HCT116 (cell line): ENCODE measurements at regions not wholly inside any gene's neighbourhood (a gene's known extent, or its start where the extent isn't known, plus 50 kb on each side); places are given as distances from the start of the nearest gene placed in this dataset.
"Not testable (repeated sequence)": the region's sequence is repeated elsewhere in the genome, so short reads cannot be mapped to it uniquely, and the experiment has no call there.

ENCODE experiments used
- ATAC-seq: fragments of 200-7000 bp; cut with Tn5 transposase; 2 replicates; pipeline ENCODE4 v1.9.1; 2020; ENCODE audit warnings: mild to moderate bottlenecking, moderate library complexity
- BruUV-seq: library from RNA; stranded (reverse); fragments of 400-500 nt; replicated peaks from 2 replicates; lab custom pipeline; 2021; lab: Mats Ljungman, UMichigan
- CTCF ChIA-PET: fragments of 300-600 bp; sonication (Branson Sonifier 250); formaldehyde crosslinking; loops from one replicate; lab custom pipeline; 2021; ENCODE audit warnings: antibody characterized with exemption; lab: Charles Lee
- POLR2A ChIA-PET: fragments of 300-600, 350-600 bp; sonication (Branson Sonifier 250); formaldehyde crosslinking; loops from one replicate; lab custom pipeline; 2021; ENCODE audit warnings: antibody characterized with exemption; lab: Charles Lee
- RAD21 ChIA-PET, 2 experiments: fragments of 300-600 bp; sonication (Branson Sonifier 250); formaldehyde crosslinking; loops; one replicate each; lab custom pipeline; 2023; ENCODE audit warnings: low total read pairs in 2 of 2; ENCODE audit not compliant: uncharacterized antibody in 2 of 2, unreplicated experiment in 2 of 2, low non-redundant PET in 1 of 2; lab: Charles Lee
- DNase-seq: peaks from one replicate; pipeline ENCODE4 v3.0.0-alpha.2; 2010; ENCODE audit warnings: low read depth, low spot score
- H2AFZ ChIP-seq: fragments of 200-600 bp; shearing (Covaris generic), sonication (generic); 2 replicates; pipeline ENCODE4 v1.6.1; 2017; ENCODE audit warnings: low read depth, mixed run types, mixed read lengths, antibody characterized with exemption, low read length; ENCODE audit not compliant: poor library complexity, severe bottlenecking
- H3K27ac ChIP-seq: 2 replicates; pipeline ENCODE4 v1.5.1; 2012; ENCODE audit warnings: low read depth, low read length
- H3K27me3 ChIP-seq: fragments of 200-600 bp; sonication (generic); 2 replicates; pipeline ENCODE4 v1.6.1; 2016; ENCODE audit warnings: mixed run types, low read length, mixed read lengths; ENCODE audit not compliant: insufficient read depth
- H3K36me3 ChIP-seq, 2 experiments: fragments of 200-500 bp in 1 of 2; fragments of 200-600 bp in 1 of 2; sonication (Bioruptor generic) in 1 of 2; sonication (generic) in 1 of 2; 2 replicates each; pipeline versions ENCODE4 v1.5.1 to v1.6.1; 2014 to 2016; ENCODE audit warnings: low read length in 2 of 2, inconsistent platforms in 1 of 2, mixed read lengths in 1 of 2, mixed run types in 1 of 2; ENCODE audit not compliant: insufficient read depth in 2 of 2, control insufficient read depth in 1 of 2
- H3K4me1 ChIP-seq, 2 experiments: fragments of 200-600 bp in 1 of 2; sonication (generic) in 1 of 2; 2 replicates each; pipeline versions ENCODE4 v1.5.1 to v1.6.1; 2012 to 2017; ENCODE audit warnings: low read length in 2 of 2, inconsistent platforms in 1 of 2, mild to moderate bottlenecking in 1 of 2, mixed read lengths in 1 of 2, mixed run types in 1 of 2, moderate library complexity in 1 of 2; ENCODE audit not compliant: insufficient read depth in 2 of 2, control insufficient read depth in 1 of 2
- H3K4me2 ChIP-seq: fragments of 200-600 bp; sonication (generic); 2 replicates; pipeline ENCODE4 v1.6.1; 2017; ENCODE audit warnings: mixed run types, low read length, mixed read lengths
- H3K4me3 ChIP-seq, 2 experiments: fragments of 200-600 bp in 1 of 2; sonication (generic) in 1 of 2; replicated peaks in 1 of 2; 2 replicates each; pipeline ENCODE4 v1.5.1; 2011 to 2016; ENCODE audit warnings: low read length in 2 of 2, control low read depth in 1 of 2, low read depth in 1 of 2, mild to moderate bottlenecking in 1 of 2, mixed read lengths in 1 of 2, mixed run types in 1 of 2
- H3K79me2 ChIP-seq: fragments of 200-600 bp; sonication (generic); 2 replicates; pipeline ENCODE4 v1.6.1; 2017; ENCODE audit warnings: mild to moderate bottlenecking, mixed run types, low read length, moderate library complexity, mixed read lengths; ENCODE audit not compliant: insufficient read depth
- H3K9ac ChIP-seq: fragments of 200-600 bp; sonication (generic); 2 replicates; pipeline ENCODE4 v1.6.1; 2016; ENCODE audit warnings: low read length, mixed read lengths
- H3K9me2 ChIP-seq: fragments of 200-600 bp; sonication (generic), shearing (Covaris generic); 2 replicates; pipeline ENCODE4 v1.6.1; 2017; ENCODE audit warnings: mixed run types, mild to moderate bottlenecking, moderate library complexity; ENCODE audit not compliant: insufficient read depth
- H3K9me3 ChIP-seq, 2 experiments: fragments of 200-500 bp in 1 of 2; fragments of 200-600 bp in 1 of 2; sonication (Bioruptor generic) in 1 of 2; sonication (generic) in 1 of 2; 2 replicates each; pipeline ENCODE4 v1.6.1; 2014 to 2017; ENCODE audit warnings: low read length in 2 of 2, mixed read lengths in 2 of 2, inconsistent platforms in 1 of 2, low read depth in 1 of 2, mild to moderate bottlenecking in 1 of 2, mixed run types in 1 of 2, moderate library complexity in 1 of 2; ENCODE audit not compliant: control insufficient read depth in 1 of 2, insufficient read depth in 1 of 2
- H4K20me1 ChIP-seq: fragments of 200-600 bp; sonication (generic), shearing (Covaris generic); 2 replicates; pipeline ENCODE4 v1.6.1; 2017; ENCODE audit warnings: mixed run types, mild to moderate bottlenecking, moderate library complexity; ENCODE audit not compliant: insufficient read depth
- CEBPB ChIP-seq: IDR thresholded peaks from 2 replicates; pipeline ENCODE4 v1.6.1; 2012; ENCODE audit warnings: low read depth
- CTCF ChIP-seq, 3 experiments: fragments of 200-600 bp in 1 of 3; sonication (generic) in 1 of 3; IDR thresholded peaks in 2 of 3; conservative IDR thresholded peaks in 1 of 3; 2 replicates each; pipeline ENCODE4 v1.5.1; 2012 to 2017; ENCODE audit warnings: low read depth in 2 of 3, low read length in 2 of 3, antibody characterized with exemption in 1 of 3, borderline replicate concordance in 1 of 3, control low read depth in 1 of 3, mild to moderate bottlenecking in 1 of 3, mixed read lengths in 1 of 3, mixed run types in 1 of 3, moderate library complexity in 1 of 3; ENCODE audit not compliant: insufficient read depth in 1 of 3
- EZH2 ChIP-seq: fragments of 200-600 bp; sonication (generic); IDR thresholded peaks from 2 replicates; pipeline ENCODE4 v1.6.1; 2017; ENCODE audit warnings: antibody characterized with exemption, mixed run types
- JUND ChIP-seq: IDR thresholded peaks from 2 replicates; pipeline ENCODE4 v1.6.1; 2012
- MAX ChIP-seq: IDR thresholded peaks from 2 replicates; pipeline ENCODE4 v1.6.1; 2012
- RAD21 ChIP-seq: IDR thresholded peaks from 2 replicates; pipeline ENCODE4 v1.6.1; 2012; ENCODE audit warnings: low read depth, mild to moderate bottlenecking
- SIN3A ChIP-seq: IDR thresholded peaks from 2 replicates; pipeline ENCODE4 v1.6.1; 2012; ENCODE audit warnings: low read depth
- SP1 ChIP-seq: IDR thresholded peaks from 2 replicates; pipeline ENCODE4 v1.6.1; 2012; ENCODE audit warnings: low read depth
- SRF ChIP-seq: IDR thresholded peaks from 2 replicates; pipeline ENCODE4 v1.6.1; 2012; ENCODE audit warnings: low read depth
- TCF7L2 ChIP-seq: IDR thresholded peaks from 2 replicates; pipeline ENCODE4 v1.7.0; 2011; ENCODE audit warnings: borderline replicate concordance, inconsistent platforms; ENCODE audit not compliant: insufficient read depth, insufficient read length; ENCODE audit errors: extremely low read depth
- ZBTB33 ChIP-seq: IDR thresholded peaks from 2 replicates; pipeline ENCODE4 v1.6.1; 2011; ENCODE audit warnings: mild to moderate bottlenecking, low read length, moderate library complexity; ENCODE audit not compliant: insufficient replicate concordance; ENCODE audit errors: extremely low read depth
- ZFX ChIP-seq: fragments of 450-650 bp; IDR thresholded peaks from 2 replicates; pipeline ENCODE4 v1.6.1; 2017
- intact Hi-C: fragments of 100-400 bp; cut with micrococcal nuclease; formaldehyde crosslinking; loops from 2 replicates; pipeline ENCODE4 v1.10.0; 2022

GRCh38 chr4:115949974-115950743 lies 836.7 kb upstream of the NDST4 start:
- intact Hi-C loops, H3K79me2 ChIP-seq, H3K9me3 ChIP-seq, H3K36me3 ChIP-seq, DNase-seq, CTCF ChIA-PET, H3K27me3 ChIP-seq, H3K9me2 ChIP-seq, H3K27ac ChIP-seq, RAD21 ChIA-PET, H3K4me3 ChIP-seq, H4K20me1 ChIP-seq, H3K9ac ChIP-seq, POLR2A ChIA-PET, H3K4me2 ChIP-seq, BruUV-seq, H2AFZ ChIP-seq, H3K4me1 ChIP-seq, ATAC-seq: not testable (repeated sequence)

GRCh38 chr4:115945026-115945425 lies 831.6 kb upstream of the NDST4 start:
- intact Hi-C loops: no loop called here
- POLR2A ChIA-PET: no interaction called here
- Histone ChIP-seq H3K27ac (no peak overlapping the region), H3K9me3 (no peaks in the 10 kb centered on the region), H3K79me2 (no peaks in the 10 kb centered on the region), H2AFZ (no peak overlapping the region), H3K36me3 (no peaks in the 10 kb centered on the region), H3K4me3 (no peak overlapping the region), H3K9me2 (0 out of 2 replicates have a peak, but pooled peaks cover 2% of the 10 kb centered on the region), H3K4me1 (no peaks in the 10 kb centered on the region), H4K20me1 (no peaks in the 10 kb centered on the region)
- BruUV-seq: no TSS peak
- RAD21 ChIA-PET: no interaction called here
- ATAC-seq: no peak
- TF ChIP-seq CEBPB (no peak), RAD21 (no peak), JUND (no peak), SRF (no peak), ZBTB33 (no peak), ZFX (no peak), TCF7L2 (no peak), CTCF (IDR thresholded peaks at IDR 0.05 in 2 of 3, conservative IDR thresholded peaks at IDR 0.05 in 1 of 3; ENCODE audit: borderline replicate concordance in 1 of 3, insufficient read depth in 1 of 3, low read depth in 2 of 3, low read length in 2 of 3) (no peak), SIN3A (no peak), EZH2 (no peak), SP1 (no peak), MAX (no peak)
- TF ChIP-seq, all 23 proteins: peak for 0
- CTCF ChIA-PET: no interaction called here
- no peak overlapping the region for H3K4me2 ChIP-seq
- no peak for DNase-seq
- H3K27me3 ChIP-seq: no peaks in the 10 kb centered on the region
- H3K9ac ChIP-seq: no peak overlapping the region
